Activated CD4-positive, alpha-beta T cell treated with anti-CD3 and anti-CD28 coated beads for 36 hours (primary cell): ENCODE measurements at regions not wholly inside any gene's neighbourhood (a gene's known extent, or its start where the extent isn't known, plus 50 kb on each side); places are given as distances from the start of the nearest gene placed in this dataset.
A peak's percentile ranks its signal among the peaks of the same experiment; 100 is the strongest.

Experiments
- ATAC-seq: fragments of 200-7000 bp; cut with Tn5 transposase; one replicate; pipeline ENCODE4 v1.10.0; 2021; ENCODE audit warnings: mild to moderate bottlenecking, moderate library complexity
- CTCF ChIA-PET: fragments of 350-600 bp; sonication (Branson Sonifier 250); formaldehyde crosslinking; loops from one replicate; lab custom pipeline; 2021; ENCODE audit warnings: antibody characterized with exemption; lab: Charles Lee
- POLR2A ChIA-PET: fragments of 350-600 bp; sonication (Branson Sonifier 250); formaldehyde crosslinking; loops from one replicate; lab custom pipeline; 2021; ENCODE audit warnings: antibody characterized with exemption, inconsistent platforms; lab: Charles Lee
- DNase-seq: peaks from one replicate; pipeline ENCODE4 v3.0.0-alpha.2; 2020
- H3K27ac Mint-ChIP-seq: one replicate; pipeline ENCODE4 v1.8.0; 2021; ENCODE audit warnings: mixed read lengths
- H3K27me3 Mint-ChIP-seq: one replicate; pipeline ENCODE4 v1.8.0; 2021; ENCODE audit warnings: mixed read lengths
- H3K36me3 Mint-ChIP-seq: one replicate; pipeline ENCODE4 v1.8.0; 2021; ENCODE audit warnings: low read depth, mixed read lengths
- H3K4me1 Mint-ChIP-seq: one replicate; pipeline ENCODE4 v1.8.0; 2021; ENCODE audit warnings: mixed read lengths
- H3K4me3 Mint-ChIP-seq: one replicate; pipeline ENCODE4 v1.8.0; 2021; ENCODE audit warnings: mild to moderate bottlenecking, moderate library complexity, mixed read lengths
- H3K9me3 Mint-ChIP-seq: one replicate; pipeline ENCODE4 v1.8.0; 2021; ENCODE audit warnings: low read depth, mixed read lengths
- intact Hi-C, 2 experiments: fragments of 100-400 bp; cut with DNase I in 1 of 2; cut with micrococcal nuclease in 1 of 2; formaldehyde crosslinking; loops; one replicate each; pipeline versions ENCODE4 v1.14.2 to v1.15.1; 2022 to 2024; cut with DNase I, micrococcal nuclease

DNA sequence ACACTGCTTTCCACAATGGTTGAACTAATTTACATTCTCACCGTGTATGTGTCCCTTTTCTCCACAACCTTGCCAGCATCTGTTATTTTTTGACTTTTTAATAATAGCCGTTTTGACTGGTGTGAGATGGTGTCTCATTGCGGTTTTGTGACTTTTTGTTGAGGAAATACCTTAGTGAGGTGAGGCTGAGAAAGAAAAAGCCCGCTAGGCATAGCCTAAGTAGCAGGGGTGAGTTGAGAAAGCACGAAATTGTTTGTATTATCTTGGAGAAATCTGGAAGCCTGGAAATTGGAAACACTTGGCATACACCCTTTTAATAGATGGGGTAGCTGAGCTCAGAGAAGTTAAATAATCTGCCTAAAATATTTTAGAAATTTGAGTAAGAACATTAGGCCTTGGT is 61.5 kb upstream of the CFAP161 start:
- H3K9me3 Mint-ChIP-seq: no peaks in the 10 kb centered on the region
- no peak for DNase-seq
- intact Hi-C loops: no loop called here
- H3K27me3 Mint-ChIP-seq: no peaks in the 10 kb centered on the region
- peaks cover under 1% of the 10 kb centered on the region for H3K36me3 Mint-ChIP-seq
- H3K4me1 Mint-ChIP-seq: no peaks in the 10 kb centered on the region
- ChIA-PET CTCF (interaction anchor here (0.5 to 2.5 kb wide), 3 partner anchors 12 to 194 kb away, joined by 4 to 12 read pairs (median 4); no protein-coding TSS in a partner anchor), POLR2A (no interaction called here)
- H3K4me3 Mint-ChIP-seq: no peak overlapping the region
- no peak for ATAC-seq
- H3K27ac Mint-ChIP-seq: no peak overlapping the region

DNA sequence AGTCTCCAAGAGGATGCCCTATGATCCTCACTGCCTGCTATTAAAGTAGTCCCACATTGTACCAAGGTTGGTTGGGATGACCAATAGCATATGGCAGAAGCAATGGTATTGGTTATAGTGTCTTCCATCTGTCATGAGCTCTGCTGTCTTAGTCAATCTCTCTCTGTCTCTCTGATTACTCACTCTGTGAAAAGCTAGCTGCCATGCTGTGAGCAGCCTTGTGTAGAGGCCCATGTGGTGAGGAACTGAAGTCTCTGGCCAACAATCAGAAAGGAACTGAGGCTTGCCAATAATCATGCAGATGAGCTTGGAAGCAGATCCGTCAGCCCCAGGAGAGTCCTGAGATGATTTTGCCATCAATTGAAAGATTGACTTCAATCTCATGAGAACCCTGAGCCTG is 60.3 kb upstream of the CFAP161 start:
- Mint-ChIP-seq H3K4me3 (no peak overlapping the region), H3K27ac (no peak overlapping the region), H3K4me1 (no peaks in the 10 kb centered on the region), H3K27me3 (no peaks in the 10 kb centered on the region), H3K9me3 (no peaks in the 10 kb centered on the region), H3K36me3 (peaks cover 2% of the 10 kb centered on the region)
- ATAC-seq (peak; percentile 71), DNase-seq (no peak)
- CTCF ChIA-PET: interaction anchor here (0.7 to 2.5 kb wide), 3 partner anchors 139 to 735 kb away, joined by 3 to 12 read pairs (median 3); no protein-coding TSS in a partner anchor
- intact Hi-C loops: no loop called here
- POLR2A ChIA-PET: no interaction called here

- Mint-ChIP-seq H3K9me3 (no peaks in the 10 kb centered on the region), H3K27ac (no peak overlapping the region), H3K4me3 (no peak overlapping the region), H3K36me3 (peaks cover 2% of the 10 kb centered on the region), H3K27me3 (no peaks in the 10 kb centered on the region), H3K4me1 (no peaks in the 10 kb centered on the region)
- intact Hi-C loops: no loop called here
- peak; percentile 11 for DNase-seq
- POLR2A ChIA-PET: interaction anchor here (0.7 kb wide), 1 partner anchor 1944 kb away, joined by 3 read pairs; no protein-coding TSS in a partner anchor
- ATAC-seq: no peak
- CTCF ChIA-PET: interaction anchor here (2.5 kb wide), 1 partner anchor 192 kb away, joined by 12 read pairs; no protein-coding TSS in a partner anchor
Observed at GRCh38 chr15:81074773-81075172, 59.3 kb upstream of the CFAP161 start.

- Mint-ChIP-seq H3K4me1 (no peaks in the 10 kb centered on the region), H3K27ac (no peak overlapping the region), H3K27me3 (no peaks in the 10 kb centered on the region), H3K36me3 (peaks cover 2% of the 10 kb centered on the region), H3K4me3 (no peak overlapping the region), H3K9me3 (no peaks in the 10 kb centered on the region)
- DNase-seq (no peak), ATAC-seq (no peak)
- intact Hi-C loops: no loop called here
- ChIA-PET POLR2A (no interaction called here), CTCF (interaction anchor here (2.5 kb wide), 1 partner anchor 191 kb away, joined by 12 read pairs; no protein-coding TSS in a partner anchor)
Observed at GRCh38 chr15:81075272-81075671, 58.8 kb upstream of the CFAP161 start.

DNA sequence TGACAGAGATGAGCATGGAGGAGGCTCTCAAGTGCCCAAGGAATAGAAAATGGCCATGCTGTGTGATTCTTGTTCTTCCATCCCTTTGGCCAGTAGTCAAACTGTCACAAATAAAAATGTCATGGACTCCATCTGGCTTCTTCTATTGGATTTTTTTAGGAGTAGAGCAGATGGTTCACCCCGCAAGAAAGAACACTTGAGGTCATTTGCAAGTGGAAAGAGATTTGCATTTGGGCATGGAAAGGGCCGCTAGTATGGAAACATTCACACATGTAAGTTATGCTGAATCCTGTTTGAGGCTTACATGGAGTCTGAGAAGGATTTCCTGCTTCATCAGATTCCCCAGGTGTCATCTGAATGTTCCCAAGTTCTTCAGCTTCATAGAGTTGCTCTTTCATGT is 53.1 kb upstream of the CFAP161 start:
- Mint-ChIP-seq H3K36me3 (peaks cover 2% of the 10 kb centered on the region), H3K4me3 (no peak overlapping the region), H3K27ac (no peak overlapping the region), H3K4me1 (peaks cover 4% of the 10 kb centered on the region), H3K27me3 (no peaks in the 10 kb centered on the region), H3K9me3 (no peaks in the 10 kb centered on the region)
- ChIA-PET CTCF (no interaction called here), POLR2A (no interaction called here)
- intact Hi-C loops: no loop called here
- DNase-seq (no peak), ATAC-seq (no peak)

- H3K4me3 Mint-ChIP-seq: no peak overlapping the region
- H3K9me3 Mint-ChIP-seq: no peaks in the 10 kb centered on the region
- no peaks in the 10 kb centered on the region for H3K27me3 Mint-ChIP-seq
- no peak for DNase-seq
- no peaks in the 10 kb centered on the region for H3K36me3 Mint-ChIP-seq
- intact Hi-C loops: loop anchor here in 1 of 2 experiments (2.0 kb wide), 1 partner anchor 68 kb away; no protein-coding TSS in a partner anchor
- no peak overlapping the region for H3K27ac Mint-ChIP-seq
- ChIA-PET POLR2A (no interaction called here), CTCF (interaction anchor here (1.8 kb wide), 1 partner anchor 183 kb away, joined by 3 read pairs; no protein-coding TSS in a partner anchor)
- peaks cover 6% of the 10 kb centered on the region for H3K4me1 Mint-ChIP-seq
- ATAC-seq: no peak
Observed at GRCh38 chr15:81083201-81083600, 50.9 kb upstream of the CFAP161 start.
